ENCODE measurements at regions not wholly inside any gene's neighbourhood (a gene's known extent, or its start where the extent isn't known, plus 50 kb on each side); places are given as distances from the start of the nearest gene placed in this dataset.
"Not testable (repeated sequence)": the region's sequence is repeated elsewhere in the genome, so short reads cannot be mapped to it uniquely, and the experiment has no call there.

DNA sequence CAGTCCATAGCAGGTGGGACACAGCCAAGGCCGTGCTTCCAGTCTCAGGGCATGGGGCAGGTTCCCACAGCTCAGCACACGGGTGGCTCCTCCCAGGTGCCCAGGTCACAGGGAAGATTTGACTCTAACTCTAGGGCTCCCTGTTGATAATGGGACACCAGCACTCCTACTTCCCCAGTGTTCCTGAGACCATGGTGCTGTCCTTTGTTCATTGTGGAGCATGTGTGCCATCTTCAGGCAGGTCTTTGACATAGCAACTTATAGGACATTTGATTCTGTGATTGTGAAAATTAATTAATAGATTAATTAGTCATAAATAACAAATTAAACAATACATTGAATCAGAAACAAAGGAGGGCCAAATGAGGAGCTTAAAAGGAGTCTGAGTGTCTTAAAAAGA is 635.0 kb downstream of the RPIA start:
- not testable (repeated sequence) for DNase-seq

DNA sequence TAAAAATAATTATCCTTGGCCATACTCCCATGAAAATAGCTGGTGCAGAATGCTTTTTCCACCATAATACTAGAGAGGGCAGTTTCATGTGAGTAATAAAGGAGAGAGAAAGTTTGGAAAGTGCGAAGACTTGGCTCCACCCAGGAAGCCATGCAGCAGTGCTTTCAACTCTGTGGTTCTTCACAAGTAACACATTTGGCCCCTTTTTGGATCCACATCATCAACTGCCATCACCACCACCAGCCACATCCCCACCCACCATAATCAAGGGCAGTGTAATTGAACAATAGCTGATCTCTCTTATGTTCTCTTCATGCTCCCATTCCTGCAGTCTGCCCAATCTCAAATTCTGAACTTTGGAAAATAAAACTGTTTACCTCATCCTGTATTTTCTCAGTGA is 637.3 kb downstream of the RPIA start:
- not testable (repeated sequence) for DNase-seq
